DMS79 treated with DMSO at 0.1 percent for 48 hours (cell line): ENCODE measurements at regions not wholly inside any gene's neighbourhood (a gene's known extent, or its start where the extent isn't known, plus 50 kb on each side); places are given as distances from the start of the nearest gene placed in this dataset.
A peak's percentile ranks its signal among the peaks of the same experiment; 100 is the strongest.
"Not testable (repeated sequence)": the region's sequence is repeated elsewhere in the genome, so short reads cannot be mapped to it uniquely, and the experiment has no call there.

Experiments
- DNase-seq: peaks from one replicate; lab custom pipeline; 2025; lab: John Stamatoyannopoulos, UW

- DNase-seq, result no peak
Measured at GRCh38 chr9:90459321-90459720, 183.3 kb downstream of the DIRAS2 start.

- DNase-seq, result no peak
Measured at GRCh38 chr9:90460220-90460619, 182.4 kb downstream of the DIRAS2 start.

- DNase-seq, result peak; percentile 3
Measured at GRCh38 chr9:90464978-90465377, 177.6 kb downstream of the DIRAS2 start.

DNA sequence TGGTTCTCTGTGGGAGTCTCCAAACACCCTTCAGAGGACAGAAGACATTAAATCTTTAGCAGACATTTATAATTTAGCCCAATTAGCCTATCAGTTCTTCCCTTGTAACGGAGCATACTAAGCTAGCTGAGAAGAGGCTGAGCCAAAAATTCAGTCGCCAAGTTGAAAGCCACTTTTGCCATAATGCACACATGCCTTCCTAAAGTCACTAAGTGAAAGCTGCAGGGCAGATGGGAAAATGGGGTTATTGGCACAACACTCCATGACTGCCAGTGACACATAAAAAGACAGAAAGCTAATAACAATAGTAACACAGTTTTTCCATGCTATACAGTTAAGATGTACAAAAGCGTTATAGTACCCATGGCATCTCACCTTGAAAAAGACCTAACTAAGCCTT lies 176.2 kb downstream of the DIRAS2 start:
- no peak for DNase-seq

GRCh38 chr9:90469435-90469834 lies 173.2 kb downstream of the DIRAS2 start:
- no peak for DNase-seq

DNA sequence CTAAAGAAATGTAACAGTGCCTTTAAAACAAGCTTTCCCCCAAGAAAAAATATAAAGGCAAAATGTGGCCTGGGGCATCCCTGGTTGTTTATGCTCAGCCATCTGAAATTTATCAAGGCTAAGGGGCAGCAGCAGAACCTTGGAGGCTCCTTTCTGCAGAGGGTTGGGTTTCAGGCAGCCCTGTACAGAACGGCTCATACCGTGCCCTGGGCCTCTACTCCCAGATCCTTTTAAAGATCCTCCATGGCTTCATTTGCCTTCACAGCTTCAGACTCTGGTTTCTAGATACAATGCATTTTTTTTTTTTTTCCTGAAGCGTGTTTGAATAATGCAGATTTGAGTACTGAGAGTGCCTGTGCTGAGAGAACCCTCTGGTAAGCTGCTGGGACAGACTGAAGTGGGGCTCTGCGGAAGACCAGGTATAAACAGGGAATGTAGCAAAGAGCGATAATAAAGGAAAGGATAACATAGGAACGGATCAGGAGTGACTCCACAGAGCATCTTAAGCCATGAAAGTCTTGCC lies 172.7 kb downstream of the DIRAS2 start:
- no peak for DNase-seq

- DNase-seq, result no peak
Measured at GRCh38 chr9:90476058-90476457, 166.6 kb downstream of the DIRAS2 start.

- DNase-seq, result no peak
Measured at GRCh38 chr9:90477535-90477934, 165.1 kb downstream of the DIRAS2 start.

DNA sequence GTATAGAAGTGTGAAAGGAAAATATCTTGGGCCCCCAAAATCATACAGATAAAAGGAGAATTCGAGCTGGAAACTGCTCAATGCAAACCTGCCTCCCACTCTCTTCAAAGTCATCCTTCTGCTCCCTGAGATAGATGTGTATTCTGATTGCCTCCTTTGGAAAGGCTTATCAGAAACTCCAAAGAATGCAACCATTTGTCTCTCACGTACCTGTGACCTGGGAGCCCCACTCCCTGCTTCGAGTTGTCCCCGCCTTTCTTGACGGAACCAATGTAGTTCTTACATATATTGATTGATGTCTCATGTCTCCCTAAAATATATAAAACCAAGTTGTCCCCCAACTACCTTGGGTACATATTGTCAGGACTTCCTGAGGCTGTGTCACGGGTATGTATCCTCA lies 163.8 kb downstream of the DIRAS2 start:
- DNase-seq, result no peak

- DNase-seq, result no peak
Measured at GRCh38 chr9:90485028-90485427, 157.6 kb downstream of the DIRAS2 start.

GRCh38 chr9:90489066-90489465 lies 153.6 kb downstream of the DIRAS2 start:
- DNase-seq, result no peak

GRCh38 chr9:90499761-90500160 lies 142.9 kb downstream of the DIRAS2 start:
- no peak for DNase-seq

GRCh38 chr9:90502134-90502533 lies 140.5 kb downstream of the DIRAS2 start:
- no peak for DNase-seq

GRCh38 chr9:90504486-90504885 lies 138.1 kb downstream of the DIRAS2 start:
- DNase-seq, result no peak

GRCh38 chr9:90505695-90506094 lies 136.9 kb downstream of the DIRAS2 start:
- no peak for DNase-seq

GRCh38 chr9:90506402-90506801 lies 136.2 kb downstream of the DIRAS2 start:
- not testable (repeated sequence) for DNase-seq

DNA sequence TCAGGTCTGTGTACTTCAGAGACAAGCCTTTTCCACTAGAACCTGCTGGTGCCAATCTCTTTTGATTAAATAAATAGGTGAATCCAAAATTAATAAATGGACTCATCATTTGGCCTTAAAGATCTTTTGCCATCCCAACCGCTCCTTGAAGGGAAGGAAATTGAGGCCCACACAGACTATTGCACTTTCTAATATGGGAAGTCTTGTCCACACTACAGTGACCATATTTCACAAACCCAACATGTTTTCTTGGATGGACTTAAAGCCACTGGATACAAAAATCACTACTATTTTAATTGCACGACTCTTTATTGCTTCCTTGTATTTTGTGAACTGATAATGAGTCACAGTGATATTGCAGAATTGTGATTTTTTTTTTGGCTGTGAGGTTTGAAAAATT lies 135.0 kb downstream of the DIRAS2 start:
- no peak for DNase-seq

DNA sequence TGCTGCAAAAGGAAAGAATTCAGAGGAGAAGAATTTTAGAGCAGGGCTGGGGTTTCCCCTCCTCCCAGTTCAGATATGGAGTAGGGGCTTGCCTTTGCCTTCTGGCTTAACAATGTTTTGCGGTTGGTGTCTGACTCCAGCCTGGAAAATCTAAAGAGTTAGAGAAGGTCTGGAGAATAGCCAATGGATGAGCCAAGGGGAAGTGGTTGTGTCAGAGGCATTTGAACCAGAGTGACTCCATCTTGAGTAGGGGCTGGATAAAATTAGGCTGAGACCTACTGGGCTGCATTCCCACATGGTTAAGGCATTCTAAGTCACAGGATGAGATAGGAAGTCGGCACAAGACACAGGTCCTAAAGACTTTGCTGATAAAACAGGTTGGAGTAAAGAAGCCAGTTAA lies 133.7 kb downstream of the DIRAS2 start:
- no peak for DNase-seq

- DNase-seq, result no peak
Measured at GRCh38 chr9:90511711-90512110, 130.9 kb downstream of the DIRAS2 start.

DNA sequence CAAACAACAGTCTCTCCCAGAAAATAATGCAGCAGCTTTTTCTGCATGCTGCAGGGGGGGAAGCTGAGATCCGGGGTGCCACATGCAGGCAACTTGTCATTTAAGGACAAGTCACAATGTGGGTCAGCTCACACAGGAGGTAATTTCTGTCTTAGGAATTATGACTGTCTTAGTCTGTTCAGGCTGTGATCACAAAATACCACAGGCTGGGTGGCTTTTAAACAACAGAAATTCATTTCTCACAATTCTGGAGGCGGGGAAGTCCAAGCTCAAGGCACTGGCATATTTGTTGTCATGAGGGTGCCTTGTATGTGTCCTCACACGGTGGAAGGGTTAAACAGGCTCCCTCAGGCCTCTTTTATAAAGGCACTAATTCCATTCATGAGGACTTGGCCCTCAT lies 127.7 kb downstream of the DIRAS2 start:
- no peak for DNase-seq

- no peak for DNase-seq
Measured at GRCh38 chr9:90515510-90515909, 127.1 kb downstream of the DIRAS2 start.

GRCh38 chr9:90517103-90517502 lies 125.5 kb downstream of the DIRAS2 start:
- DNase-seq, result peak; percentile 3

- no peak for DNase-seq
Measured at GRCh38 chr9:90521811-90522570, 120.6 kb downstream of the DIRAS2 start.

GRCh38 chr9:90523958-90524357 lies 118.7 kb downstream of the DIRAS2 start:
- DNase-seq, result peak; percentile 29
